SU-DHL-6 (cell line): ENCODE measurements at regions not wholly inside any gene's neighbourhood (a gene's known extent, or its start where the extent isn't known, plus 50 kb on each side); places are given as distances from the start of the nearest gene placed in this dataset.

Experiments used
- H2AFZ ChIP-seq: fragments of 200-600 bp; sonication (generic); 2 replicates; pipeline ENCODE4 v1.6.1; 2014; ENCODE audit warnings: low read depth, mild to moderate bottlenecking, moderate library complexity, mixed read lengths, antibody characterized with exemption, low read length; ENCODE audit not compliant: severe bottlenecking
- H3F3A ChIP-seq: fragments of 200-600 bp; shearing (Covaris generic); 2 replicates; pipeline ENCODE4 v1.6.0; 2016; ENCODE audit warnings: antibody characterized with exemption, mild to moderate bottlenecking; ENCODE audit not compliant: insufficient read depth
- H3K27ac ChIP-seq: fragments of 200-600 bp; sonication (generic); 2 replicates; pipeline ENCODE4 v1.5.1; 2016; ENCODE audit warnings: low read depth, mild to moderate bottlenecking, low read length, moderate library complexity, mixed read lengths
- H3K27me3 ChIP-seq: fragments of 200-600 bp; sonication (generic), shearing (Covaris generic); 2 replicates; pipeline ENCODE4 v1.6.0; 2014; ENCODE audit warnings: mild to moderate bottlenecking, low read length
- H3K36me3 ChIP-seq: fragments of 200-600 bp; sonication (generic); 2 replicates; pipeline ENCODE4 v1.6.1; 2014; ENCODE audit warnings: mild to moderate bottlenecking, low read length, mixed read lengths
- H3K4me2 ChIP-seq: fragments of 300-600, 200-600 bp; shearing (Covaris generic), sonication (generic); 2 replicates; pipeline ENCODE4 v1.6.0; 2014; ENCODE audit warnings: low read length, low read depth, mild to moderate bottlenecking; ENCODE audit not compliant: poor library complexity, severe bottlenecking
- H3K4me3 ChIP-seq: fragments of 200-600 bp; sonication (generic); 2 replicates; pipeline ENCODE4 v1.5.1; 2014; ENCODE audit warnings: antibody characterized with exemption, low read length, mild to moderate bottlenecking, mixed read lengths; ENCODE audit not compliant: insufficient read depth, poor library complexity, severe bottlenecking
- H3K79me2 ChIP-seq: fragments of 200-600 bp; sonication (generic); 2 replicates; pipeline ENCODE4 v1.6.1; 2014; ENCODE audit warnings: mild to moderate bottlenecking, low read length, moderate library complexity; ENCODE audit not compliant: insufficient read depth
- H3K9ac ChIP-seq: fragments of 200-600 bp; sonication (generic); 2 replicates; pipeline ENCODE4 v1.7.0; 2014; ENCODE audit warnings: mild to moderate bottlenecking, low read length
- H3K9me2 ChIP-seq: fragments of 200-600 bp; sonication (generic); replicated peaks from 2 replicates; pipeline ENCODE4 v1.6.1; 2014; ENCODE audit warnings: low read length; ENCODE audit not compliant: insufficient read depth
- H3K9me3 ChIP-seq: fragments of 200-600 bp; sonication (generic); 2 replicates; pipeline ENCODE4 v1.6.1; 2014; ENCODE audit warnings: low read length, mixed read lengths; ENCODE audit not compliant: insufficient read depth
- H4K20me1 ChIP-seq: fragments of 200-600 bp; sonication (generic); 2 replicates; pipeline ENCODE4 v1.6.1; 2014; ENCODE audit warnings: low read depth, mild to moderate bottlenecking, antibody characterized with exemption, low read length, moderate library complexity, mixed read lengths
- CTCF ChIP-seq: fragments of 200-600 bp; sonication (generic); IDR thresholded peaks from one replicate; pipeline ENCODE4 v1.5.1; 2017; ENCODE audit warnings: antibody characterized with exemption, mild to moderate bottlenecking, low read length, moderate library complexity; ENCODE audit not compliant: insufficient read depth, poor library complexity, severe bottlenecking
- EZH2phosphoT487 ChIP-seq: fragments of 200-600 bp; sonication (generic), shearing (Covaris generic); conservative IDR thresholded peaks from 2 replicates; pipeline ENCODE4 v1.6.1; 2018; ENCODE audit warnings: mild to moderate bottlenecking, antibody characterized with exemption, low read length, moderate library complexity, mixed read lengths

- H3K4me2 ChIP-seq, result no peak overlapping the region
- TF ChIP-seq EZH2phosphoT487, result no peak
- TF ChIP-seq CTCF, result no peak
Measured at GRCh38 chr11:116282481-116282880, 490.3 kb downstream of the BUD13 start.

GRCh38 chr11:116281173-116282160 is 491.3 kb downstream of the BUD13 start:
- H3K4me2 ChIP-seq, result no peak overlapping the region
- no peaks in the 10 kb centered on the region for H3K36me3 ChIP-seq
- no peaks in the 10 kb centered on the region for H3K9me2 ChIP-seq
- TF ChIP-seq CTCF (no peak), EZH2phosphoT487 (no peak)
- no peaks in the 10 kb centered on the region for H3F3A ChIP-seq
- no peak overlapping the region for H3K27ac ChIP-seq
- H3K27me3 ChIP-seq, result no peaks in the 10 kb centered on the region; the same call in 1 of the 2 replicates
- no peak overlapping the region for H2AFZ ChIP-seq
- H3K79me2 ChIP-seq, result no peaks in the 10 kb centered on the region
- no peak overlapping the region for H3K4me3 ChIP-seq
- H4K20me1 ChIP-seq, result no peaks in the 10 kb centered on the region
- H3K9me3 ChIP-seq, result no peaks in the 10 kb centered on the region
- H3K9ac ChIP-seq, result no peak overlapping the region

More at GRCh38 chr11:116282481-116282880, 490.3 kb downstream of the BUD13 start:
- Histone ChIP-seq H3F3A (no peaks in the 10 kb centered on the region), H3K36me3 (no peaks in the 10 kb centered on the region), H2AFZ (no peak overlapping the region), H3K9me3 (no peaks in the 10 kb centered on the region), H3K9me2 (no peaks in the 10 kb centered on the region), H3K79me2 (no peaks in the 10 kb centered on the region), H3K27ac (no peak overlapping the region), H3K9ac (no peak overlapping the region), H3K4me3 (no peak overlapping the region), H4K20me1 (no peaks in the 10 kb centered on the region), H3K27me3 (no peaks in the 10 kb centered on the region; the same call in 1 of the 2 replicates)

GRCh38 chr11:116279511-116279910 is 493.3 kb downstream of the BUD13 start:
- Histone ChIP-seq H3K27ac (no peak overlapping the region), H4K20me1 (no peaks in the 10 kb centered on the region), H3K36me3 (no peaks in the 10 kb centered on the region), H3K27me3 (no peaks in the 10 kb centered on the region; the same call in 1 of the 2 replicates), H3K9me2 (no peaks in the 10 kb centered on the region), H2AFZ (no peak overlapping the region), H3F3A (no peaks in the 10 kb centered on the region), H3K4me2 (no peak overlapping the region), H3K79me2 (no peaks in the 10 kb centered on the region), H3K9ac (no peak overlapping the region), H3K4me3 (no peak overlapping the region), H3K9me3 (no peaks in the 10 kb centered on the region)
- TF ChIP-seq CTCF (no peak), EZH2phosphoT487 (no peak)
